ENCODE measurements at regions not wholly inside any gene's neighbourhood (a gene's known extent, or its start where the extent isn't known, plus 50 kb on each side); places are given as distances from the start of the nearest gene placed in this dataset.

- TF ChIP-seq CTCF (IDR thresholded peaks at IDR 0.05; ENCODE audit: low read depth, low read length, poor library complexity, severe bottlenecking): no peak
- TF ChIP-seq EZH2phosphoT487 (IDR thresholded peaks at IDR 0.05; ENCODE audit: borderline replicate concordance, low read length): no peak
These were observed 219.7 kb downstream of the TMEM121 start for GRCh38 chr14:105746124-105746514.

Measured in DOHH2 (cell line).